ENCODE measurements at regions not wholly inside any gene's neighbourhood (a gene's known extent, or its start where the extent isn't known, plus 50 kb on each side); places are given as distances from the start of the nearest gene placed in this dataset.

DNA sequence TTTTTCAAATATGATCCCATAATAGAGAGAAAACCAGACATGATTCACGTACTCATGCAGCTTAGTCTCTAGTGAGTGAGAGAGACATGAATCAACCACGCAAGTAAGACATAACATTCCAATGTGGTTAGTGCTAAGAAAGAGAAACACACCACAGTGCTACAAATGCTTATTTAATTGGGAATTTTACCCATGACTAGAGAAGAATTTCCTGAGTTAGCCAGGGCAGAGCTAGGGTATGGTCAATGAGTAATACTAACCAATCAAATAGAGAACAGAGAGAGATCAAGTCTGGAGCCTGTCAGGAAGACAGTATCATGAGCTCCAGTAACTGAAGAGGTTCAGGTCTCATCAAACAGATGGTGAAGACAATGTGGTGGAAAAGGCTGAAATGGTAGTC is 495.2 kb downstream of the PDGFC start:
- Histone ChIP-seq H3K4me3 (ENCODE audit: low read length) (no peak overlapping the region), H3K9me3 (ENCODE audit: control insufficient read depth, insufficient read depth, low read length) (no peaks in the 10 kb centered on the region), H3K27me3 (ENCODE audit: control insufficient read depth, insufficient read depth, low read length) (no peaks in the 10 kb centered on the region), H3K4me1 (ENCODE audit: control insufficient read depth, insufficient read depth, low read length) (no peaks in the 10 kb centered on the region), H3K36me3 (ENCODE audit: control insufficient read depth, insufficient read depth, low read length) (no peaks in the 10 kb centered on the region), H3K27ac (ENCODE audit: low read length) (no peak overlapping the region)
- no CpG with 5 or more reads among the region's 2 CpGs for WGBS (ENCODE audit: insufficient coverage, insufficient read length)
- DNase-seq (ENCODE audit: low read depth, low spot score), result no peak

GRCh38 chr4:156475322-156475721 is 496.3 kb downstream of the PDGFC start:
- no peaks in the 10 kb centered on the region for H3K36me3 ChIP-seq (ENCODE audit: control insufficient read depth, insufficient read depth, low read length)
- H3K4me1 ChIP-seq (ENCODE audit: control insufficient read depth, insufficient read depth, low read length), result no peaks in the 10 kb centered on the region
- no peaks in the 10 kb centered on the region for H3K27me3 ChIP-seq (ENCODE audit: control insufficient read depth, insufficient read depth, low read length)
- DNase-seq (ENCODE audit: low read depth, low spot score), result no peak
- H3K9me3 ChIP-seq (ENCODE audit: control insufficient read depth, insufficient read depth, low read length), result no peaks in the 10 kb centered on the region
- no peak overlapping the region for H3K4me3 ChIP-seq (ENCODE audit: low read length)
- H3K27ac ChIP-seq (ENCODE audit: low read length), result no peak overlapping the region

DNA sequence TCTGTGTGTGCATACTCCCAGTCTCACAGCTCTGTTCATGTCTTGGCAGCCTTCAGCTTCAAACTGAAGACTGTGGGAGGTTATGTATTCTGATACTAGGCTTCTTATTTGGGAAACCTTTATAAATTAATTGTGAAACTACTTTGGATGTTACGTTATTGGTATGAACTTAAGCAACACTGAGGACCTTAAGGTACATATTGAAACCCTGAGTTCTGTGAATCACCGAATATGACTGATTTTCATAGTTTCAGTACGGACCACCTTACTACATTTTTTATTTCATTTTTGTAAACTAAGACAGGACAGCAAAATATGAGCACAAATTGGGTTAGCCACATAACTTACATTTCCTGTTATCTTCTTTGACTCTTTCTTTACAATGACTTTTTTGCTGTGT is 498.4 kb downstream of the PDGFC start:
- Histone ChIP-seq H3K27ac (ENCODE audit: low read length) (no peak overlapping the region), H3K36me3 (ENCODE audit: control insufficient read depth, insufficient read depth, low read length) (no peaks in the 10 kb centered on the region), H3K27me3 (ENCODE audit: control insufficient read depth, insufficient read depth, low read length) (no peaks in the 10 kb centered on the region), H3K4me1 (ENCODE audit: control insufficient read depth, insufficient read depth, low read length) (no peaks in the 10 kb centered on the region), H3K4me3 (ENCODE audit: low read length) (no peak overlapping the region), H3K9me3 (ENCODE audit: control insufficient read depth, insufficient read depth, low read length) (no peaks in the 10 kb centered on the region)
- no peak for DNase-seq (ENCODE audit: low read depth, low spot score)
- no CpG with 5 or more reads among the region's 3 CpGs for WGBS (ENCODE audit: insufficient coverage, insufficient read length)

GRCh38 chr4:156472624-156473023 is 499.0 kb downstream of the PDGFC start:
- H3K27me3 ChIP-seq (ENCODE audit: control insufficient read depth, insufficient read depth, low read length), result no peaks in the 10 kb centered on the region
- no peak for DNase-seq (ENCODE audit: low read depth, low spot score)
- WGBS (ENCODE audit: insufficient coverage, insufficient read length), result no CpG with 5 or more reads among the region's 1 CpG

GRCh38 chr4:156459584-156459983 is 505.9 kb upstream of the CTSO start:
- no peak overlapping the region for H3K4me3 ChIP-seq (ENCODE audit: low read length)
- no peaks in the 10 kb centered on the region for H3K36me3 ChIP-seq (ENCODE audit: control insufficient read depth, insufficient read depth, low read length)
- H3K27me3 ChIP-seq (ENCODE audit: control insufficient read depth, insufficient read depth, low read length), result no peaks in the 10 kb centered on the region
- WGBS (ENCODE audit: insufficient coverage, insufficient read length), result no CpG with 5 or more reads among the region's 5 CpGs
- DNase-seq (ENCODE audit: low read depth, low spot score), result no peak
- H3K4me1 ChIP-seq (ENCODE audit: control insufficient read depth, insufficient read depth, low read length), result no peaks in the 10 kb centered on the region
- H3K9me3 ChIP-seq (ENCODE audit: control insufficient read depth, insufficient read depth, low read length), result no peaks in the 10 kb centered on the region
- H3K27ac ChIP-seq (ENCODE audit: low read length), result no peak overlapping the region

More at GRCh38 chr4:156472624-156473023, 499.0 kb downstream of the PDGFC start:
- no peaks in the 10 kb centered on the region for H3K4me1 ChIP-seq (ENCODE audit: control insufficient read depth, insufficient read depth, low read length)
- no peak overlapping the region for H3K27ac ChIP-seq (ENCODE audit: low read length)
- H3K36me3 ChIP-seq (ENCODE audit: control insufficient read depth, insufficient read depth, low read length), result no peaks in the 10 kb centered on the region
- H3K4me3 ChIP-seq (ENCODE audit: low read length), result no peak overlapping the region
- no peaks in the 10 kb centered on the region for H3K9me3 ChIP-seq (ENCODE audit: control insufficient read depth, insufficient read depth, low read length)

DNA sequence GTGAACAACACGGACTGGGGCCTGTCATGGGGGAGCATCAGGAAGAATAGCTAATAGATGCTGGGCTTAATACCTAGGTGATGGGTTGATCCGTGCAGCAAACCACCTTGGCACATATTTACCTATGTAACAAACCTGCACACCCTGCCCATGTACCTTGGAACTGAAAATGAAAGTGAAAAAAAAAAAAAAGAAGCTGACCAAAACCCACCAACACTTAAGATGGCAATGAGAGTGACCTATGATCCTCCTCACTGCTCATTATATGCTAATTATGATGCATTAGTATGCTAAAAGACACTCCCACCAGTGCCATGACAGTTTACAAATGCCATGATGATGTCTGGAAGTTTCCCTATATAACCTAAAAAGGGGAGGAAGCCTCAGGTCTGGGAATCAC is 503.2 kb upstream of the CTSO start:
- no peaks in the 10 kb centered on the region for H3K36me3 ChIP-seq (ENCODE audit: control insufficient read depth, insufficient read depth, low read length)
- no peaks in the 10 kb centered on the region for H3K4me1 ChIP-seq (ENCODE audit: control insufficient read depth, insufficient read depth, low read length)
- H3K27ac ChIP-seq (ENCODE audit: low read length), result no peak overlapping the region
- no peaks in the 10 kb centered on the region for H3K9me3 ChIP-seq (ENCODE audit: control insufficient read depth, insufficient read depth, low read length)
- H3K4me3 ChIP-seq (ENCODE audit: low read length), result no peak overlapping the region
- no peaks in the 10 kb centered on the region for H3K27me3 ChIP-seq (ENCODE audit: control insufficient read depth, insufficient read depth, low read length)
- no CpG with 5 or more reads among the region's 2 CpGs for WGBS (ENCODE audit: insufficient coverage, insufficient read length)
- no peak for DNase-seq (ENCODE audit: low read depth, low spot score)

GRCh38 chr4:156443488-156443887 is 489.8 kb upstream of the CTSO start:
- Histone ChIP-seq H3K4me1 (ENCODE audit: control insufficient read depth, insufficient read depth, low read length) (peaks cover 1% of the 10 kb centered on the region; the same call in 1 of the 2 replicates), H3K27ac (ENCODE audit: low read length) (no peak overlapping the region), H3K36me3 (ENCODE audit: control insufficient read depth, insufficient read depth, low read length) (no peaks in the 10 kb centered on the region), H3K4me3 (ENCODE audit: low read length) (no peak overlapping the region), H3K9me3 (ENCODE audit: control insufficient read depth, insufficient read depth, low read length) (no peaks in the 10 kb centered on the region), H3K27me3 (ENCODE audit: control insufficient read depth, insufficient read depth, low read length) (no peaks in the 10 kb centered on the region)
- WGBS (ENCODE audit: insufficient coverage, insufficient read length), result no CpG with 5 or more reads among the region's 10 CpGs
- no peak for DNase-seq (ENCODE audit: low read depth, low spot score)

DNA sequence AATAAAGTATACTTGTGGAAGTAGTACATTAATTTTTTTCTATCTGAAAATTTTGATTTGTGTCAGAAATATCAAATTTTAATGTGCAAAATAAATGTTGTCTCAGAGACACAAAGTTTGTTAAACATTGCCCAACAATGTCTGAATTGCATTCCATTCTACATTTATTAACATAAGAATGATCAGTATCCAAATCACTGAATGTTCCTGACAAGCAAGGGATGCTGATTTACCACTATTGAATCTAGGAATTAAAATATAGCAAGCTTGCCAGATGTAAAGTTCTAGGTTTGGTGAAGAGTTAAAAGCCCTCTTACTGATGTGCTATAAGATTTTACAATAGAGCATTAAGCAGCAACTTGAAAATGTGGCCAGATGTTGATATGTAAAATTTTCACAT is 489.2 kb upstream of the CTSO start:
- Histone ChIP-seq H3K4me1 (ENCODE audit: control insufficient read depth, insufficient read depth, low read length) (peaks cover 1% of the 10 kb centered on the region; the same call in 1 of the 2 replicates), H3K27me3 (ENCODE audit: control insufficient read depth, insufficient read depth, low read length) (no peaks in the 10 kb centered on the region), H3K9me3 (ENCODE audit: control insufficient read depth, insufficient read depth, low read length) (no peaks in the 10 kb centered on the region), H3K4me3 (ENCODE audit: low read length) (no peak overlapping the region), H3K27ac (ENCODE audit: low read length) (no peak overlapping the region), H3K36me3 (ENCODE audit: control insufficient read depth, insufficient read depth, low read length) (no peaks in the 10 kb centered on the region)
- DNase-seq (ENCODE audit: low read depth, low spot score), result no peak

DNA sequence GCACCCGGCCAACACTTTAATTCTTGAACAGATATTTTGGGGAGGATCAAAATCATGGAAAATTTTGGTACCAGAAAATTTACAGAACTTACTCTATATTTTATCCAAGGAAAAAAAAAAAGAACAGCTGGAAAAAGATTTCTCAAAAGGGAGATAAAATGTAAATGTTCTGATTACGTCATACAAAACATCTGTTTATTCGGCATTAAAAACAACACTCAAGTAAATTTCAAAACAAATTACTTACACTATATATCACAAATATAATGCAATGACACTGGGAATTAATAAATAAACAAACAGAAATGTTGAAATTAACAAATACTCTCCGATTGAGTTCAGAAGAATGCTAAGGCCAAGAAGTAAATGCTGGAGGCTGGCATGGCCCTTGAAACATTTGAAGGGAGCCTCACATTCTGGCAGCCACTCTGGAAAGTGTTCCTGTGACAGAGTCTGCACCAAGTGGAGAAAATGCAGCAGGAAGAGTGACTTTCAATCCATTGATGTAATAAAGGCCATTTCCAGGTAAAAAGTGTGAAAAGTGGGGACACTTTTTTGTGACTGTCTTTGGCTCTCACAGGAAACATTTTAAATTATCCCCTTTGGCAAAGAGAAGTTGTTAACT is 486.0 kb upstream of the CTSO start:
- Histone ChIP-seq H3K4me1 (ENCODE audit: control insufficient read depth, insufficient read depth, low read length) (peaks cover 1% of the 10 kb centered on the region; the same call in 1 of the 2 replicates), H3K9me3 (ENCODE audit: control insufficient read depth, insufficient read depth, low read length) (no peaks in the 10 kb centered on the region), H3K4me3 (ENCODE audit: low read length) (no peak overlapping the region), H3K36me3 (ENCODE audit: control insufficient read depth, insufficient read depth, low read length) (no peaks in the 10 kb centered on the region), H3K27me3 (ENCODE audit: control insufficient read depth, insufficient read depth, low read length) (no peaks in the 10 kb centered on the region), H3K27ac (ENCODE audit: low read length) (no peak overlapping the region)
- DNase-seq (ENCODE audit: low read depth, low spot score), result no peak
- WGBS (ENCODE audit: insufficient coverage, insufficient read length), result 100% methylated on average over 1 of the region's 4 CpGs

DNA sequence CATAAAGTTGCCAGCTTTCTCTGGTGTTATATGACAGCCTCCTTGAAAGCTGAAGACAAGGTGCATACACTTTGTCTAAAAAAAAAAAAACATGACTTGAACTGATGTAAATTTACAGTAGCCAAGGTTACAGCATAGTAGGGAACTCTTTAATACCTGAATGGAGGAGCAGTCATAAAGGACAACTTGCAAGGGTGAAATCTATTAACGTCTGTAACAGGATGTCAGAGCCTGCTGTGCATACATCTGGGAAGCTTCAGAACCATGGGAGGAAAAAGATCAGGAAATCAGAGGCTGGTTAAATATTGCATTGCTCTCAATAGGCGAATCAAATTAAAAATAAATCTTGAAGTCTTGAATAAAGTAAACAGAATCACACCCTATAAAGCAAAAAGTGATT is 484.0 kb upstream of the CTSO start:
- Histone ChIP-seq H3K27me3 (ENCODE audit: control insufficient read depth, insufficient read depth, low read length) (no peaks in the 10 kb centered on the region), H3K36me3 (ENCODE audit: control insufficient read depth, insufficient read depth, low read length) (no peaks in the 10 kb centered on the region)
- no CpG with 5 or more reads among the region's 2 CpGs for WGBS (ENCODE audit: insufficient coverage, insufficient read length)

DNA sequence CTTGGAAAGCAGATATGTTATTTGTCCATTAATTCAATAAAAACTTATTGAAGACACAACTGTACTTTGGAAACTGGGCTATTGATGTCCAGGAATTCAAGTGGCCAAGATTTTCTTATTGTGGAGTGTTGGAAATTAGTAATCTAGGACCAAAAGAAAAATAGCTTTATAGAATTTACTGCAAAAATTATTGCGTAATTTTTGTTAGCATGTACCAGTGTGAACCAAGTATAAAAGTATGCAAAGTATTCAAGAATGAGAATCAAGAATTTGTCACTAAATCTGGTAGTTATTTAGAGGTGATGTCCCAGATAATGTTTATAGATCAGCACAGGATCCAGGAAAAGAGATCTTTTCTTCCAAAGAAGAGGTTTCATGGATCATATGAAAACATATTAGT is 468.9 kb upstream of the CTSO start:
- H3K27ac ChIP-seq (ENCODE audit: low read length), result no peak overlapping the region
- H3K4me3 ChIP-seq (ENCODE audit: low read length), result no peak overlapping the region
- no peaks in the 10 kb centered on the region for H3K36me3 ChIP-seq (ENCODE audit: control insufficient read depth, insufficient read depth, low read length)
- DNase-seq (ENCODE audit: low read depth, low spot score), result no peak
- H3K9me3 ChIP-seq (ENCODE audit: control insufficient read depth, insufficient read depth, low read length), result no peaks in the 10 kb centered on the region
- no peaks in the 10 kb centered on the region for H3K4me1 ChIP-seq (ENCODE audit: control insufficient read depth, insufficient read depth, low read length)
- no CpG with 5 or more reads among the region's 1 CpG for WGBS (ENCODE audit: insufficient coverage, insufficient read length)
- H3K27me3 ChIP-seq (ENCODE audit: control insufficient read depth, insufficient read depth, low read length), result no peaks in the 10 kb centered on the region

More for the DNA sequence above, 484.0 kb upstream of the CTSO start:
- no peak overlapping the region for H3K27ac ChIP-seq (ENCODE audit: low read length)
- DNase-seq (ENCODE audit: low read depth, low spot score), result no peak
- H3K4me3 ChIP-seq (ENCODE audit: low read length), result no peak overlapping the region
- peaks cover 1% of the 10 kb centered on the region; the same call in 1 of the 2 replicates for H3K4me1 ChIP-seq (ENCODE audit: control insufficient read depth, insufficient read depth, low read length)
- H3K9me3 ChIP-seq (ENCODE audit: control insufficient read depth, insufficient read depth, low read length), result no peaks in the 10 kb centered on the region

All from iPS DF 6.9 (cell line).